GM12872 (cell line): ENCODE measurements at regions not wholly inside any gene's neighbourhood (a gene's known extent, or its start where the extent isn't known, plus 50 kb on each side); places are given as distances from the start of the nearest gene placed in this dataset.

ENCODE experiments used
- TF ChIP-seq, protein P1 (sequence below): IDR thresholded peaks from 3 replicates; pipeline ENCODE4 v1.5.1; 2011; ENCODE audit warnings: low read depth, mild to moderate bottlenecking, low read length, moderate library complexity; ENCODE audit not compliant: insufficient read depth

DNA sequence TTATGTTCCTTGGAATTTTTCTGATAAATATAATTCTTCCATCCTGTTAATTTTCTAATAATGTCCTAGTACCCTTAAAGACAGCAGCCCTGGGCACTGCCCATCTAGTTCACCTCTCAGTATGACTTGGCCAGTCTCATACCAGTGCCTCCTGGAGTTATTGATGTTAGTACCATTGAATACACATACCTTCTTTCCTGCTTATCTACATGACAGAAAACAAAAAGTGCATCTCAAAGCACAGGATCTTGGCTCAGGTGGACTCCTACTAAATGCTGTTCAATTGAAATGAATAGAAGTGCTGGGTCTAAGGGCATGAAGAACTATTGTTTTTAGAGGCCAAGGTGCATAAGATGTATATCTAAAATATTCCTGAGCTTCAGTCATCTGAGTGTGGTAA lies 669.7 kb downstream of the NR2F1-AS1 start:
- TF ChIP-seq, protein P1, sequence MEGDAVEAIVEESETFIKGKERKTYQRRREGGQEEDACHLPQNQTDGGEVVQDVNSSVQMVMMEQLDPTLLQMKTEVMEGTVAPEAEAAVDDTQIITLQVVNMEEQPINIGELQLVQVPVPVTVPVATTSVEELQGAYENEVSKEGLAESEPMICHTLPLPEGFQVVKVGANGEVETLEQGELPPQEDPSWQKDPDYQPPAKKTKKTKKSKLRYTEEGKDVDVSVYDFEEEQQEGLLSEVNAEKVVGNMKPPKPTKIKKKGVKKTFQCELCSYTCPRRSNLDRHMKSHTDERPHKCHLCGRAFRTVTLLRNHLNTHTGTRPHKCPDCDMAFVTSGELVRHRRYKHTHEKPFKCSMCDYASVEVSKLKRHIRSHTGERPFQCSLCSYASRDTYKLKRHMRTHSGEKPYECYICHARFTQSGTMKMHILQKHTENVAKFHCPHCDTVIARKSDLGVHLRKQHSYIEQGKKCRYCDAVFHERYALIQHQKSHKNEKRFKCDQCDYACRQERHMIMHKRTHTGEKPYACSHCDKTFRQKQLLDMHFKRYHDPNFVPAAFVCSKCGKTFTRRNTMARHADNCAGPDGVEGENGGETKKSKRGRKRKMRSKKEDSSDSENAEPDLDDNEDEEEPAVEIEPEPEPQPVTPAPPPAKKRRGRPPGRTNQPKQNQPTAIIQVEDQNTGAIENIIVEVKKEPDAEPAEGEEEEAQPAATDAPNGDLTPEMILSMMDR, result no peak

DNA sequence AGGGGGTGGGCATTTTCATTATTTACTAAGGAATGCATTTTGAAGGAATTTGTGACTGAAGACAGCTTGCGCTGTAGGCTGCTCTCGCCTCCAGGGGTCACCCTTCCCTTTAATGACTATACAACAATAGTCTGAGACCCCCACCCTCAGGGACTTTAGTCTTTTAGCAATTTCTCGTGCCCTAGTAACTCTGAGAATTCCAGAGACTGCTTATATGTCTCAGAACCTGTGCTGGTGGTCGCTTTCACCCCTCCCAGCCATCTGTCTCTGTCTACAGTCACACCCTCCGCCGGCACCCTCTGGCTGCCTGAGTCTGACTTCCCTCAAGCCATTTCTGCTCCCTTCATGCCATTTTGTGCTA lies 671.4 kb downstream of the NR2F1-AS1 start:
- TF ChIP-seq, protein P1, result peak; percentile 62

DNA sequence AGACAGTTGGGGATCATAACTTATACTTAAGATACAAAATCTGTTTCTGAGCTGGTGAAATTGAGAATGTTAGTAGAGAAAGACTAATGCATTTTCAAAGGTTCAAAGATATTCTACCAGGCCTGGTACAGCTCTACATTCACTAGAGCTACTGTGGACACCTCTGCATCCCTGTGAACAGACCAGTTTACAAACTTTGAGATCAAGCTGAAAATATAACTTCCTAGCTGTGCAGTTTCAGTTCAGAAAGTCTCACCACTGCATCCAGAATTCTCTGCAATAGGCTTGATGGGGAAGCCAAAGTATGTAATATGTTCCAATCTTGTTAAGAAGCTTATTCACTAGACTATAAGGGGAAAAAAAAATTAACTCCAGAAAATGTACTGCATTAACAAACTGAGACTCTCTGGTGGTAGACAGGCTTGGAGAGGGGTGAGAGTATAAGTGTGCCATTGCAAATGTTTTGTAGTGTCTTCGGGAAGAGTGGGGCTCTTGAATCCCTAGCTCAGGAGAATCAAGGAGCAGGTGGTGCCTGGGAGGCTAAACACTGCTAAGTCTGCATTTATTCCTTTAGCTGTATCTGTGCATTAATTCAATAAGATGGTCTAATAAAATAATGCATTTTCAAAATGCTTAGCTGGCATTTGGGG lies 671.9 kb downstream of the NR2F1-AS1 start:
- TF ChIP-seq, protein P1, result no peak

DNA sequence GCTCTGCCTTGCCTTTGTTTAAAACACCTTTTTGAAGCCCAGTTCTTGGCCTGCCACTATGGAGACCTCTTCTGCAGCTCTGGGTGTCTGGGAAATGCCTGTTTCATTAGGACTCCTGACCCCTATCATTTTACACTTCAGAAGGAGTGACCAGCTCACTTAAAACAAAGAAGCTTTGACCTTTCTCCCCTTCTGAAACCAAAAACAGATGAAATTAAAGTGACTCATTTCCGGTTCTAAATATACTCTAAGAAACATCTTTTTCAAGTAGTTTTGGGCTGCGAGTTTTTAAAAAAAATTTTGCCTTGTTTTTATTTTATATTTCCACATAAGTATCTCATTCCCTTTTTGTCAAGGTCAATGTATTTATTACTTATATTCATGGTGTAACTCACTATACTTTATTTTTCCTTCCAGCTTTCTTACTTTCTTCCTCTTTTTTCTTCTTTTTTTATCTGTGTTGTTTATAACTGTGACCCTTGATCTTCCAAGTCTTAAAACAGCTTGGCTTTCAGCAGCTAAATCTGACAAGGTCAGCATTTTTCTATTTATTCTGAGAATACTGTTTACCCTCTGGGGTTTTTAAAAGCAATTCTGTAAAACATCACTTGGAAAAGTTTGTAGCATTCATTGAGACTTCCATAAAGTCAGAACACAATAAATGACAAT lies 672.9 kb downstream of the NR2F1-AS1 start:
- TF ChIP-seq, protein P1, result no peak

DNA sequence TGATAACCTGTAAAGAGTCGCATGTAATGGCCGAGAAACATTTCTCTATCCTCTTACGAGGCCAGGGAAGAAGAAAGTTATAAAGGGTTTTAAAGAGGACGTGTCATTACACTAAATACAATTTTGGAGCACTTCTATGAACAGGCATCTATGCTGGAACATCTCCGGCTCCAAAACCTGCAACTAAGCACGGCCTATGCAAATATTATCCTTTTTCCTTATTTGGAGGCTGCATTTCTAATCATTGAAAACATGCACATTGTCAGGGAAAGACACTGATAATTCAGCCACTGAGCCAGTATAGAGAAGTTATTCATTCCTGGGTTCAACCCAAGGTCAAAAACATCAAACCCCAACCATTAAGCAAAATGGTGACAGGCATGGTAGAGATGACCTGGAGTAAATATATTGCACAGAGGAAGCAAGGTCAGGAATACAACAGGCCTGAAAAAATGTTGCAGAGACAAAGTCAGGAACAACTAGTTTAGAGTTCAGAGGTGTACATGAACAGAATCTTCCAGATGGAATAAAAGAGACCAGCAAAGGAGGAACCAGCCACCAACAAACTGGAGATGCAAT lies 674.1 kb downstream of the NR2F1-AS1 start:
- TF ChIP-seq, protein P1, result no peak

DNA sequence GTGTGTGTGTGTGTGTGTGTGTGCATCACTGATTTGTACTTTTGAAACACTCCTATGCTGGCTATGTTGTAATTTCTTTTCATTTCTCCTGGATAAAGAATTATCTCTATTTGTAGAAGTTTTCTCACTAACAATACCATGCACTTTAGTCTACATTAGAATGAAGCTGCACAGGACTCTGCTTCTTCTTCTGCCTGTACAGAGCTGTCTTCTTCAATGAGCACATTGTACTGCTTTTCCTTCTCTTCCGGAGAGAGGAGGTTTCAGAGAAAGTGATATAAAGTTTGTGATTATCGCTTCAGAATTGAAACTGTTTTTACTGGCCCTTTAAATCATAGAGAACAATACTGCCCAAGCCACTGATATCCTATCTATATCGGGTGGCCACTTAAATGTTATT lies 677.0 kb downstream of the NR2F1-AS1 start:
- TF ChIP-seq, protein P1, result no peak

DNA sequence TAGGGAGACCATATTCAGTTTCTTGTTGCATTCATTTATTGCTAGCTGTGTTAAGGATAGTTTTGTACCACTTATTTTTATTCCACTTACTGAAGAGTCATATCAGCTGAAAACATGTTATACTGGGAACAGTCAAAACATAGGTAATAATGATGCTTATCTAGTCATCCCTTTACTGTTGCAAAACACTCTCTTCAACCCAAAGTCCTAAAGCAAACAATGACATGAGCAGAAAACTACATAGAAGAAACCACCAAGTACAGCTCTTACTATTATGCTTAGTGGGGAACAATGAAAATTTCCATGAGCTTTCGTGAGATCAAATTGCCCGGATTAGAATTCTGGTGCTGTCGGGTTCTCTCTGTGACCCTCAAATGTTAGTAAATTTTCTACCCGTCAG lies 681.4 kb downstream of the NR2F1-AS1 start:
- TF ChIP-seq, protein P1, result no peak
